GM18907 (cell line): ENCODE measurements at regions not wholly inside any gene's neighbourhood (a gene's known extent, or its start where the extent isn't known, plus 50 kb on each side); places are given as distances from the start of the nearest gene placed in this dataset.

Source experiments
- ATAC-seq: cut with Tn5 transposase; IDR thresholded peaks from one replicate; pipeline ENCODE4 v1.9.1; 2021; ENCODE audit warnings: mild to moderate bottlenecking, moderate library complexity; ENCODE audit not compliant: unreplicated experiment

GRCh38 chrX:20397587-20397986, 130.9 kb upstream of the RPS6KA3 start:
- ATAC-seq: no peak

DNA sequence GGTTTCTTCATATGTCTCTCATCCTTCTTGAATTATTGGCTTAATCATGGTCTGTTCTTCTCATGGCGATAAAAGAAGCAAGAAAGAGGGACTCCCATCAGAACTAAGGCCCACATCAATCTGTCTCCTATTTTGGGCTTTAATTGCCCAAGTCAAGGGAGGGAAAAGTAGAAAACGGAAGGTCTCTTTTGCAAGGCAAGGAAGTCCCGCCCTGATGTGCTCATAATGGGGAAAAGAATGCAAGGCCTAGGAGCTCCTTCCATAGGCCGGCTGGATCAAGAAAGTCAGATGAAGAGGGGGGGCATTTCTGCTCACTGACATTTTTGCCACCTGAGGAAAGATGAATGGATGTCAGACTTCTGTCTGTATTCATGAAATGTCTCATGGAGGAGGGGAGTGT, 127.7 kb upstream of the RPS6KA3 start:
- ATAC-seq: no peak

GRCh38 chrX:20393944-20394343, 127.2 kb upstream of the RPS6KA3 start:
- no peak for ATAC-seq

DNA sequence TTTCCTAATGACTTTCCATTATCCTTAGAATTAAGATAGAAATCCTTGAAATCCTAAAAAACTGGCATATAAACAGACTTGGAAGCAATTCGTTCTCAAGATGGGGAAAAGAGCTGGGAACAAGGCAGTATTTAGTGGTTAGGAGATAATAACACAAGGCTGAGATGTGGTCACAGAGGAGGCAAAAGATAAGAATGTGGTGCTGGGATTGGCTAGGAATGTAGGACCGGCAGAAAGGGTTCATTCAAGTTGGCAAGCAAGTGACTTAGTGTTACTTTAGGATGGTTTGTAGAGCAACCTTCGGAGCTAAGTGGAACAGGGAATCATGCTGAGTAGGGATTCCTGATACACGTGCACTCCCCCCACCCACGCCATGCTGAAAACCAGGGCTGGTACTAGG, 121.9 kb upstream of the RPS6KA3 start:
- no peak for ATAC-seq

GRCh38 chrX:20383477-20383876, 116.8 kb upstream of the RPS6KA3 start:
- no peak for ATAC-seq

DNA sequence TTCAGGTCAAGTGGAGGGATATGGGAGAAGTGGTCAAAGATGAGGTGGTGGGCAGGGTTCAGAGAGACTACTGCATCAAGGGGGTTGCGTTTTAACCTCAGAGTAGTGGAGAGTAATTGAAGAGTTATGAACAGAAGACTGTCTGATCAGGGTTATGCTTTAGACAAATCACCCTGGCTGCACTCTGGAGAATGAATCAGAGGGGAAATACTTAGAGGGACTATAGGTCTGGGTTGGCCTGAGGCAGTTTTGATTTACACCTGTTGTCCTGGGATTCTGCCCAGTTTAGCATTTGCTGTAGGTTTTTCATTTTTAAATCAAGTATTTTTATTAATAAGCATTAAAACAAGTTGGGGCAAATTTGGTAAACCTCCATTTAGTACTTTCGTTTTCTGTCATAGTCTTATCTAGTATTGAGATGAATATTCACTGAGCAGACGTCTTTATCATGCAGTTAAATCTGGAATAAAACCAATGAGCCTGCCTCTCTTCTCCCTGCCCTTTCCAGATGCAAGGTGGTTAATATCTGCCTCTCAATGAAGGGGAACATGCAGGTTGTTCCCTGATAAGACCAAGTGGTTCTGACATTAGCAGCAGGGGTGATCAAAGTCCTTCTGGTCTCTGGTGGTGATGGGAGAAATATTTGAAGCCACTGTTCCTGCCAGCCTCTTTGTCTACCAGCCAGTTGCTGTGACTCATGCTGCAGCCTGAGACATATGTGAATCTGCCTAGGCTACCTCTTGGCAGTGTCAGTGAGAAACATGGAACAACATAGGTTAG, 116.0 kb upstream of the RPS6KA3 start:
- ATAC-seq: peak; percentile 79

DNA sequence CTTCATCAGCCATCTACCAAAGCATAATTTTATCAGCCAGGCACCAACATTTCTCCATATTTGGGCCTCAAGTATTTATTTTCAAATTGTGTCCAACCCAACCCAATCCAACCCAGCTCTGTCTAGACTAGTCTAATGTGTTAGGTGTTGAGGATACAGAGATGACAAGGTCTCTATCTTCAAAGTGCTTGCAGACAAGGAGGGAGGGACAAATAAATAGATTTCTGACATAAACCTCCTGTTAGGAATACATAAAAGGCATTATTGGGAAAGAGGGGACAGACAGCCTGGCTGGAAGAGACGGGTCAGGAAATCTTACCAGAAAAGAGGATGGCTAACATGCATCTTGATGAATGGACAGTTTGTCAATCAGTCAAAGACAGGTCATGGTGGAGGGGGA, 115.4 kb upstream of the RPS6KA3 start:
- no peak for ATAC-seq

- peak; percentile 48 for ATAC-seq
These were observed 111.7 kb upstream of the RPS6KA3 start for GRCh38 chrX:20378233-20378920.

DNA sequence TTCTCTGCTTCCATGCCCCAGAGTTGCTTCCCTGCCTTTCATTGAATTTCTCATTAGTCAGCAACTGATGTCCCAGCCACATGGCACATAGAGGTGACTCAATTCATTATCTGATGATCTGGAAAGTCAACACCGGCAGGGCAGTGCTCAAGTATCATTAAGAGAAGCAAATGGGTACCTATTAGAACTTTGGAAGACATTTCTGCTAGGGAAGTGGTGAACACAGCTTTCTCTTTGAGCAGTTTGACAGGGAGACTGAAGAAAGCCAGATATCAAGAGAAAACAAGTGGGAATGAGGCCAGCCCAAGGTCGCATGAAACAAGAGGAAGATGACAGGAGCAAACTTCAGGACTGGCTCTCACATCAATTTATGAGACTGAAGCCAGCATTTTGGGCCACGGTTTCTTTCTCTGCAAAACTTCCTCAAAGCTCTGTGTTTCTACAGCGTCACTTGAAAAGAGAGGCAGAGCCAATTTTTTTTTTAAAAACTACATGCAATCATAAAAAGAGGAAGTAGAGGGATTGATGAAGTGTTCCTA, 108.3 kb upstream of the RPS6KA3 start:
- ATAC-seq: no peak

DNA sequence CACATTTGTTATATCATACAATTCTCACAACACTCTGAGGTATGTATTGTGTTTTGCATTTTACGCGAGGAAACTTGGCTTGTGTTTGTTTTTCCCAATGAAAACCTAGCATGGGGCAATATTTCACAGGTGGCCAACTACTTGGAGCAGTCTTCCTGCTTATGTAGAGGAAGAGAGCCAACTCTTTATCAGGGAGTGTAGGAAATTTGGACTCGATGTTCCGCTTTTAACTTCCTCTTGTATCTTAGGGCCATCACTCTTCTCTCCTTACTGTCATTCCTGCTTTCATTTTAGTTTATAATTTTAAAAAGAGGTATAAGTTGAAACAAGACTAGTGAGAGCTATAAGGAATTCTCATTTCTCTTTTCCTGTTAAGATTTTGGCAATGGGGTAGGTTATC, 107.7 kb upstream of the RPS6KA3 start:
- ATAC-seq: no peak

- ATAC-seq: no peak
These were observed 106.4 kb upstream of the RPS6KA3 start for GRCh38 chrX:20373063-20373462.

DNA sequence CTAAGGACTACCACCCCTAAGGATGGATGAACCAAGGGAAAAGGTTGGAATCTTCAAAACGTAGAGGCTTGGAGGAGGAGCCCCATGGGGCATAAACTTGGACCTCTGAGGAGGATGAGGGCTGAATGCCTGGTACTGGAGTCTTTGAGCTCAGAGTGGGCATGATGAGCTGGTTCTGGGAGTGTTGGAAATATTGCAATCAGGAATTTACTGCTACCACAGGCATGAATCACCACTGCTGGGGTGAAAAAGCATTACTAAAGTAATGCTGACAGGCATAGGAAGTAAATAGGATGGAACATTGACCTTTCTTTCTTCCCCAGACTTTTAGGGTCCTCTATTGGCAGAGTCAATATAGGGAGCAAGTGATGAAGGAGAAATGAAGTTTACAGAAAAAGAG, 105.8 kb upstream of the RPS6KA3 start:
- no peak for ATAC-seq

GRCh38 chrX:20369468-20369867, 102.8 kb upstream of the RPS6KA3 start:
- ATAC-seq: no peak

GRCh38 chrX:20364238-20364637, 97.5 kb upstream of the RPS6KA3 start:
- ATAC-seq: no peak

DNA sequence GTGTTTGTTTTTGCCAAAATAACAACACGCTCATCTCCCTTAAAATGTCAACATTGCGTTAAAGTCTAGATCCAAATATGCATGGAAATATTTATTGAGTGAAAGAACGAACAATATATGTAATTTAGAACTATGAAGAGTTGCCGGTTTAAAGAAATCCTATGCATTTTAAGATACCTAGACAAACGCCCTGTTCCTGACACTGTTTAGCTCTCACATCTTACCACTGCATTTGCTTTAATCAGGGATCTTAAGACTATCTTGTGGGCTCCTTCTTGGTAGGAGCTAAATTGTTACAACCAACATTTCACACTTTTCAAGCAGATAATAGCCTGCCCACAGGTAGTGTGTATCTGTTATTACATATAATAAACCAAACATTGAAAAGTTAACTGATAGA, 96.6 kb upstream of the RPS6KA3 start:
- ATAC-seq: no peak

GRCh38 chrX:20362268-20363267, 95.9 kb upstream of the RPS6KA3 start:
- no peak for ATAC-seq

DNA sequence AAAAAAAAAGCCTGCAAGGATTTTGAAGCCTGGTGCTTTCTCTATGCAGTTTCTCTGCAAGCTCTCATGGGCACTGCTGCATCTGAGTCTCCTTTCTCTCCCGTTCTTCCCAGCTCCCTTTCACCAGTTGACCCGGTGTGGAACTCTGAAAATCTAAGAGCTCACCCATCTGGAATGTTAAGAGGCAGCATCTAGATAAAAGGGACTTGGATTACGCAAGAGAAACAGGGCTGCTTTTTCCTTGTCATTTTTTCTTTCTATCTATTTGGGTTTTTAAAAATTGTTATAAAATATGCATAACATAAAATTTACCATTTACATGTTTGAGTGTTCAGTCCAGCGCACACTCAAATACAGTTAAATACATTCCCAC, 95.2 kb upstream of the RPS6KA3 start:
- ATAC-seq: no peak

- no peak for ATAC-seq
These were observed 94.6 kb upstream of the RPS6KA3 start for GRCh38 chrX:20361081-20361889.

DNA sequence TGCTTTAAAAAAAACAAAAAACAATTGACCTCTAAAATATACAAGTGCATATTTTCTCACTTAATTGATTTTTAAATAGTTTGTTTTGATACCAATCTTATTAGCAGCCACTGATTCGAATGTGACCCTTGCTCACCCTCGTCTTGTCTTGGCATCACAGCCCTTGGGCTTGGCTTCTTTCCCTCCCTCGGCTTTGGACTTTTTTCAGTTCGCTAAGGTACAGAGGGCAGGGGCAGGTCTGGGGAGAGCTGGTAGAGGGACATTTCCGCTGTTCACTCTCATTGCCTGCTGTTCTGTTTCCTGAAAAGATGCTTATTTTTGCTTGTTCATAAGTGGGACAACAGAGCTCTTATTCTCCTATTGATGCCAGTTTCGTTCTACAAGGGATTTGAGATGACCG, 88.5 kb upstream of the RPS6KA3 start:
- ATAC-seq: no peak

DNA sequence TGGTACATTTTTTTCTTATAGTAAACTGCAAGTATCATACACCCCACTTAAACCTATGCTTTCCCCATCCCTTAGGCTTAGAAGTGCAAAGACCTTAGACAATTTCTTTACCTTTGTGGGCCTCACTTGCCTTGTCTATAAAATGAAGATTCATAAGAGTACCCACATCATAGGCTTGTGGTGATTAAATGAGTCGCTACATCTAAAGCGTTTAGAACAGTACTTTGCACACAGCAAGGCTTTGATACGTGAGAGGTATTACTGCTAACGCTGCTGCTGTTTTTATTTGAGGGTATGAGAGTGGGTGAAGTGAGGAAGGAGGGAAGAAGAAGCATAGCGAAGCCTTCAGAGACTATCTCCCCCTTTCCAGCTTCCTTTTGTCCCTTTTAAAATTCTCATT, 87.8 kb upstream of the RPS6KA3 start:
- no peak for ATAC-seq
